GM19372 (cell line): ENCODE measurements at regions not wholly inside any gene's neighbourhood (a gene's known extent, or its start where the extent isn't known, plus 50 kb on each side); places are given as distances from the start of the nearest gene placed in this dataset.
"Not testable (repeated sequence)": the region's sequence is repeated elsewhere in the genome, so short reads cannot be mapped to it uniquely, and the experiment has no call there.

Experiments
- ATAC-seq: cut with Tn5 transposase; IDR thresholded peaks from one replicate; pipeline ENCODE4 v1.9.1; 2021; ENCODE audit warnings: mild to moderate bottlenecking, low read depth, moderate library complexity; ENCODE audit not compliant: unreplicated experiment

GRCh38 chr15:22238959-22239805, 158.9 kb downstream of the OR4M2 start:
- not testable (repeated sequence) for ATAC-seq

- no peak for ATAC-seq
Measured at GRCh38 chr15:22239806-22240180, 159.5 kb downstream of the OR4M2 start.

GRCh38 chr15:22240403-22240802, 160.1 kb downstream of the OR4M2 start:
- ATAC-seq = no peak

- ATAC-seq = no peak
Measured at GRCh38 chr15:22240986-22241385, 160.7 kb downstream of the OR4M2 start.

- ATAC-seq = no peak
Measured at GRCh38 chr15:22241451-22241850, 161.1 kb downstream of the OR4M2 start.

GRCh38 chr15:22242311-22242710, 162.0 kb downstream of the OR4M2 start:
- ATAC-seq = not testable (repeated sequence)

- no peak for ATAC-seq
Measured at GRCh38 chr15:22243440-22244130, 163.3 kb downstream of the OR4M2 start.

- ATAC-seq = not testable (repeated sequence)
Measured at GRCh38 chr15:22249511-22249910, 169.2 kb downstream of the OR4M2 start.

- ATAC-seq = not testable (repeated sequence)
Measured at GRCh38 chr15:22250501-22251290, 170.4 kb downstream of the OR4M2 start.

- no peak for ATAC-seq
Measured at GRCh38 chr15:22251422-22251821, 171.1 kb downstream of the OR4M2 start.

GRCh38 chr15:22252047-22252446, 171.7 kb downstream of the OR4M2 start:
- not testable (repeated sequence) for ATAC-seq

- not testable (repeated sequence) for ATAC-seq
Measured at GRCh38 chr15:22252521-22252920, 172.2 kb downstream of the OR4M2 start.

- ATAC-seq = not testable (repeated sequence)
Measured at GRCh38 chr15:22253002-22253675, 172.8 kb downstream of the OR4M2 start.

- peak; percentile 62 for ATAC-seq
Measured at GRCh38 chr15:22253676-22254408, 173.5 kb downstream of the OR4M2 start.

- peak; percentile 42 for ATAC-seq
Measured at GRCh38 chr15:22254409-22255045, 174.2 kb downstream of the OR4M2 start.

- not testable (repeated sequence) for ATAC-seq
Measured at GRCh38 chr15:22255606-22256005, 175.3 kb downstream of the OR4M2 start.

- not testable (repeated sequence) for ATAC-seq
Measured at GRCh38 chr15:22256389-22257046, 176.2 kb downstream of the OR4M2 start.
